Common myeloid progenitor, CD34-positive (primary cell): ENCODE measurements at regions not wholly inside any gene's neighbourhood (a gene's known extent, or its start where the extent isn't known, plus 50 kb on each side); places are given as distances from the start of the nearest gene placed in this dataset.

Source experiments
- CTCF ChIA-PET: fragments of 350-600 bp; sonication (Branson Sonifier 250); formaldehyde crosslinking; loops from one replicate; lab custom pipeline; 2021; ENCODE audit warnings: antibody characterized with exemption; lab: Charles Lee
- POLR2A ChIA-PET: fragments of 350-600 bp; sonication (Branson Sonifier 250); formaldehyde crosslinking; loops from one replicate; lab custom pipeline; 2021; ENCODE audit warnings: antibody characterized with exemption; lab: Charles Lee
- DNase-seq, 3 donors: peaks; one replicate each; pipeline versions ENCODE4 v3.0.0 to v3.0.0-alpha.2; 2013
- H3K27ac ChIP-seq, 2 experiments: 1 replicate in 1 of 2; 2 replicates in 1 of 2; pipeline ENCODE4 v1.7.0; 2013; ENCODE audit warnings: inconsistent platforms in 2 of 2, low read length in 2 of 2, mild to moderate bottlenecking in 2 of 2, low read depth in 1 of 2, moderate library complexity in 1 of 2; ENCODE audit not compliant: severe bottlenecking in 2 of 2, insufficient read depth in 1 of 2, poor library complexity in 1 of 2
- H3K27me3 ChIP-seq, 5 experiments: replicated peaks in 2 of 5; 1 replicate in 3 of 5; 2 replicates in 2 of 5; pipeline versions ENCODE4 v1.6.1 to v1.7.0; 2013; ENCODE audit warnings: low read length in 4 of 5, mild to moderate bottlenecking in 2 of 5, moderate library complexity in 2 of 5, inconsistent platforms in 1 of 5; ENCODE audit not compliant: insufficient read depth in 5 of 5, control insufficient read depth in 4 of 5
- H3K36me3 ChIP-seq, 4 experiments: 1 replicate in 2 of 4; 2 replicates in 2 of 4; pipeline versions ENCODE4 v1.6.1 to v1.7.0; 2013; ENCODE audit warnings: low read length in 3 of 4, control low read depth in 1 of 4, mild to moderate bottlenecking in 1 of 4; ENCODE audit not compliant: control insufficient read depth in 4 of 4, insufficient read depth in 4 of 4
- H3K4me1 ChIP-seq, 4 experiments: 1 replicate in 3 of 4; 2 replicates in 1 of 4; pipeline versions ENCODE4 v1.6.1 to v1.7.1; 2013; ENCODE audit warnings: low read length in 3 of 4, mild to moderate bottlenecking in 3 of 4, control low read depth in 1 of 4, inconsistent platforms in 1 of 4, moderate library complexity in 1 of 4; ENCODE audit not compliant: control insufficient read depth in 4 of 4, insufficient read depth in 4 of 4; ENCODE audit errors: control extremely low read depth in 1 of 4
- H3K4me3 ChIP-seq, 7 experiments: 1 replicate in 4 of 7; 2 replicates in 3 of 7; pipeline versions ENCODE4 v1.5.1 to v1.7.0; 2013; ENCODE audit warnings: mild to moderate bottlenecking in 7 of 7, low read length in 6 of 7, moderate library complexity in 6 of 7, inconsistent platforms in 2 of 7, low read depth in 2 of 7, control low read depth in 1 of 7; ENCODE audit not compliant: insufficient read depth in 4 of 7, control insufficient read depth in 1 of 7; ENCODE audit errors: extremely low read depth in 1 of 7
- H3K9me3 ChIP-seq, 5 experiments: 1 replicate in 4 of 5; 2 replicates in 1 of 5; pipeline versions ENCODE4 v1.6.1 to v1.7.1; 2013; ENCODE audit warnings: low read length in 4 of 5, mild to moderate bottlenecking in 2 of 5, inconsistent platforms in 1 of 5, low read depth in 1 of 5, moderate library complexity in 1 of 5; ENCODE audit not compliant: control insufficient read depth in 4 of 5, insufficient read depth in 2 of 5; ENCODE audit errors: control extremely low read depth in 1 of 5
- whole genome bisulfite sequencing: methylation state at CpG from one replicate; pipeline ENCODE4 v1.1.5; 2013; ENCODE audit not compliant: insufficient coverage; 5-methylcytosine and 5-hydroxymethylcytosine counted together

DNA sequence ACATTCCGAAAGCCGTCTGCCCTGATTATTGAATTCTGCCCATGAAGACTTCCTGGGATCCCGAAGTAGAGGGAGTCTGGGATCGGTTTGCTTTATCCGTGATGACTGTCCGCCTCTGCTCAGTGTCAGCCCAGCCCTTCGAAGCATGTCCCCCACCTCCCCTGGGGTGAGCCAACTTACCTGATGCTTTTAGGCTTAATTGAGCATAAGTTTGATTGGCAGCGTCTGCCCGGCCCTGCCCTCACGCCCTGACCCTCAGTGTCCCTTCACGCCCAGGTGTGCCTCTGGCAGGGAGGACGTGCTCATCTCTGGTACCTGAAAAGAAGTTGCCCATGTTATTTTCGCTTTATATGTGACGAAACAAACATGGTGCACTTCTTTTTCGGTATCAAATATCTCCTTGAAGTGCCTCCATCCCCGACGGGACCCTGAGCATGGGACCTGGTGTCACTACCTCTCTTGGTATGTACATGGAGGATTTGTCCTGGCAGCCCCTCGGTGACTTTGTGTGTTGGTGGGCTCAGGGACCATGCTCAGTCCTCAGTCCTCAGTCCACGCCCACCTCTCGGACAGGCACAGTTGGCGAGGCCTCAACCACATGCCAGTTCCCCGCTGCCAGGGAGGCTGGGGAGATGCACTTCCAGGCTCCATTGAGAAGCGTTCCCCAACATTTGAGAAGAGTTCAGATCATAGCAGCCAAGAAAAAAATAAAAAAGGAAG is 130.1 kb upstream of the RTL1 start:
- DNase-seq: no peak
- Histone ChIP-seq H3K27ac (no peak overlapping the region), H3K9me3 (no peaks in the 10 kb centered on the region), H3K27me3 (no peaks in the 10 kb centered on the region), H3K36me3 (no peaks in the 10 kb centered on the region), H3K4me1 (no peaks in the 10 kb centered on the region), H3K4me3 (no peak overlapping the region)
- ChIA-PET POLR2A (no interaction called here), CTCF (no interaction called here)
- 96% methylated on average over 22 of the region's 23 CpGs for WGBS

- no peaks in the 10 kb centered on the region for H3K4me1 ChIP-seq
- no peaks in the 10 kb centered on the region for H3K9me3 ChIP-seq
- POLR2A ChIA-PET: no interaction called here
- no peak overlapping the region for H3K27ac ChIP-seq
- H3K4me3 ChIP-seq: no peak overlapping the region
- no peak for DNase-seq
- no peaks in the 10 kb centered on the region for H3K36me3 ChIP-seq
- 93% methylated on average over 6 of the region's 7 CpGs for WGBS
- CTCF ChIA-PET: no interaction called here
- no peaks in the 10 kb centered on the region for H3K27me3 ChIP-seq
Measured at GRCh38 chr14:101034986-101035385, 131.5 kb upstream of the RTL1 start.

DNA sequence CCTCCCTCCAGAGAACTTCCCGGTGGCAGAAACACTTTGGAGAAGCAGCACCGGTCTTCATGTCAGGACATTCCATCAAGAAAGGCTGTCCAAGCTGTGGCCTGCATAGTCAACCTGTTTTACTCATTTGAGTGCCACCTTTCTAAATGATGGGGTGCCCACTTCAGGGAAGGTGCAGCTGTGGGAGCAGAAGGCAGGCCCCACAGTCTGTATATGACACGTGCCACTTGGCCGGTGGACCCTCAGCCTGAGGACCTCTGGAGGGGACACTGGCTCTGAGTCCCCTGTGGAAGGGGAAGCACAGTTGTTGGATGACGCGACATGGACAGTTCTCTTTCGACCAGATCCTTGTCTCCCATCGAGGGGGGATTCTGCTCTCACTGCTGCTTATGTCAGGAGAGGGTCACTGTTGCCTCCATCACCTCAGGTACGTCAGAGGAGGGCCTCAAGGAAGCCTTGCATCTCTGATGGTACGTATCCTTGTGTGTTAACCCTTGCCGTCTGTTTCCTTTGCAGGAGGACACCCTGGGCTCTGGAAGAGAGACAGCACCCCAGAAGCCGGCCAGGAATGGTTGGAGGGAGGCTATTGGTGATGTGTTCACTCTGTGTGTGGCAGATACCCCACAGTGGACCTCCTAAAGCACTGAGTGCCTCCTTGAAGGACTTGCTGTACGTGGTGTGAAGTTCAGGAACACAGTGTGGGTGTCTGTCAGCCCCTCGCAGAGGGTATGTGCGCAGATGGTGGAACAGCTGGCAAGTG is 132.1 kb upstream of the RTL1 start:
- DNase-seq: no peak
- no peak overlapping the region for H3K4me3 ChIP-seq
- H3K27me3 ChIP-seq: no peaks in the 10 kb centered on the region
- ChIA-PET CTCF (interaction anchor here (0.7 kb wide), 1 partner anchor 12 kb away, joined by 3 read pairs; no protein-coding TSS in a partner anchor), POLR2A (no interaction called here)
- no peaks in the 10 kb centered on the region for H3K36me3 ChIP-seq
- no peak overlapping the region for H3K27ac ChIP-seq
- 89% methylated on average over 12 of the region's 15 CpGs for WGBS
- no peaks in the 10 kb centered on the region for H3K4me1 ChIP-seq
- H3K9me3 ChIP-seq: no peaks in the 10 kb centered on the region

GRCh38 chr14:101037021-101037817 is 133.7 kb upstream of the RTL1 start:
- CTCF ChIA-PET: no interaction called here
- no peaks in the 10 kb centered on the region for H3K27me3 ChIP-seq
- H3K4me1 ChIP-seq: no peaks in the 10 kb centered on the region
- no peak for DNase-seq
- POLR2A ChIA-PET: no interaction called here
- H3K36me3 ChIP-seq: peaks cover 0 to 5% (median 0%) of the 10 kb centered on the region in 4 experiments
- WGBS: 88% methylated on average over 12 of the region's 12 CpGs
- H3K4me3 ChIP-seq: no peak overlapping the region
- H3K9me3 ChIP-seq: no peaks in the 10 kb centered on the region
- no peak overlapping the region for H3K27ac ChIP-seq

DNA sequence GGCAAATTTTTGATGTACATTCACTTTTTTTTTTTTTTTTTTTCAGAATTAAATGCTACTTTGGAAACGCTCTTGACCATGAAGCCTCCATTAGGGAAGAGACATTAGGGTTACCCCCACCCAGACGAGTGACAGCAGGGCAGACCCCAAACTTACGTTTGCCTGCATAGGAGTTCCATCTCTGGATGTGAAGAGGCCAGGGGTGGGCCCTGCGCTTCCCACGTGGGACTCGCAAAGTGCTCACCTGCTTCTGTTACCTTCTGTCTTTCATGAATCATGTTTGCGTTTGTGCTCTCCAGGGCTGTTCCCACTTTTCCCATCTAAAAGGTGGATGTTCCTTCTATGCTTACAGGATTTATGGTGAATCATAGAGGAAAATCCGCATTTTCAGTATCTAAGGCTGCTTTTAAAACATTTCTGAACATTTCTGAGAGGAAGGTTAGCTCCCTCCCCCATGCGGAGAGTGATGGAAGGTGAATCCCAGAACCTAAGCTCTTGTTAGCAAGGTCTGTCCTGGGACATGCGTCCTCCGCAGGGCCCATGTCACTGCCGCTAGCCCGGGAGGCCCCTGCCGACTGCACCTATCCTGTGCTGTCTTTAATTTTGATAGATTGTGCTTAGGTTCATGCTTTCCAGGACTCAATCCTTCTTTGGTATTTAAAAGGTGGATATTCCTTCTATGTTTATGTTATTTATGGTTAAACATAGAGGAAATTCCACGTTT is 135.7 kb upstream of the RTL1 start:
- DNase-seq: no peak
- CTCF ChIA-PET: no interaction called here
- H3K4me1 ChIP-seq: no peaks in the 10 kb centered on the region
- H3K4me3 ChIP-seq: no peak overlapping the region
- WGBS: 100% methylated on average over 8 of the region's 15 CpGs
- H3K36me3 ChIP-seq: peaks cover 0 to 5% (median 0%) of the 10 kb centered on the region in 4 experiments
- no peak overlapping the region for H3K27ac ChIP-seq
- H3K27me3 ChIP-seq: no peaks in the 10 kb centered on the region
- POLR2A ChIA-PET: interaction anchor here (0.6 kb wide), 1 partner anchor 30 kb away, joined by 3 read pairs; no protein-coding TSS in a partner anchor
- H3K9me3 ChIP-seq: no peaks in the 10 kb centered on the region

DNA sequence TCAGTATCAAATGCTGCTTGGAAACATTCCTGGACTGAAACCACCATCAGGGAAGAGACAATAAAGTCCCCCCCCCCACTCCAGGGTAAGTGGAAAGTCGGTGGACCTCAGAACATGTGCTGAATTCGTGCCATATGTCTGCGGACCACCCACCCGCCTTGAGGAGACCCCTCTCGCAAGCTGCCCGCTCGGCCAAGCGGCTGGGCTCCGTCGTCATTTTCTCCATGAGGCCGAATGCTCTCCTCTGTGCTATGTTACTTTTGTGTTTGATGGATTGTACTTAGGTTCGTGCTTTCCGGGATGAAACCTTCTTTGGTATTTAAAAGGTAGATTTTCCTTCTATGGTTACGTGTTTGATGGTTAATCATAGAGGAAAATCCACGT is 136.2 kb upstream of the RTL1 start:
- H3K4me1 ChIP-seq: no peaks in the 10 kb centered on the region
- no peak overlapping the region for H3K4me3 ChIP-seq
- WGBS: 100% methylated on average over 13 of the region's 15 CpGs
- no peaks in the 10 kb centered on the region for H3K27me3 ChIP-seq
- DNase-seq: no peak
- H3K27ac ChIP-seq: no peak overlapping the region
- POLR2A ChIA-PET: no interaction called here
- CTCF ChIA-PET: no interaction called here
- H3K9me3 ChIP-seq: no peaks in the 10 kb centered on the region
- peaks cover 0 to 5% (median 0%) of the 10 kb centered on the region in 4 experiments for H3K36me3 ChIP-seq
